Ascending aorta (tissue), 2 donors: ENCODE measurements at regions not wholly inside any gene's neighbourhood (a gene's known extent, or its start where the extent isn't known, plus 50 kb on each side); places are given as distances from the start of the nearest gene placed in this dataset.

Experiments
- DNase-seq, 2 donors: peaks; one replicate each; pipeline ENCODE4 v3.0.0-alpha.2; 2019; ENCODE audit warnings: low spot score in 2 of 2
- H3K27ac ChIP-seq, 2 donors: fragments of 200-600 bp; sonication (generic); one replicate each; pipeline ENCODE4 v1.5.1; 2016 to 2017; ENCODE audit warnings: mild to moderate bottlenecking in 1 of 2
- H3K27me3 ChIP-seq: fragments of 200-600 bp; sonication (generic); one replicate; pipeline ENCODE4 v1.5.1; 2017
- H3K36me3 ChIP-seq, 2 donors: fragments of 200-600 bp; sonication (generic); one replicate each; pipeline ENCODE4 v1.5.1; 2016
- H3K4me1 ChIP-seq, 2 donors: fragments of 200-600 bp; sonication (generic); one replicate each; pipeline ENCODE4 v1.5.1; 2016 to 2017; ENCODE audit warnings: mild to moderate bottlenecking in 1 of 2
- H3K4me3 ChIP-seq, 2 donors: fragments of 200-600 bp; sonication (generic); one replicate each; pipeline ENCODE4 v1.5.1; 2016 to 2017; ENCODE audit warnings: mild to moderate bottlenecking in 1 of 2
- H3K9me3 ChIP-seq, 2 donors: fragments of 200-600 bp; sonication (generic); one replicate each; pipeline ENCODE4 v1.5.1; 2016
- intact Hi-C: fragments of 100-400 bp; cut with DNase I; formaldehyde crosslinking; loops from one replicate; pipeline ENCODE4 v1.15.1; 2023
- TF ChIP-seq, protein P1 (sequence below), 3 experiments: fragments of 200-600 bp in 2 of 3; fragments of 450-650 bp in 1 of 3; sonication (generic) in 2 of 3; IDR thresholded peaks; one replicate each; pipeline ENCODE4 v1.5.1; 2016 to 2019; ENCODE audit warnings: antibody characterized with exemption in 3 of 3, mild to moderate bottlenecking in 1 of 3, moderate library complexity in 1 of 3

DNA sequence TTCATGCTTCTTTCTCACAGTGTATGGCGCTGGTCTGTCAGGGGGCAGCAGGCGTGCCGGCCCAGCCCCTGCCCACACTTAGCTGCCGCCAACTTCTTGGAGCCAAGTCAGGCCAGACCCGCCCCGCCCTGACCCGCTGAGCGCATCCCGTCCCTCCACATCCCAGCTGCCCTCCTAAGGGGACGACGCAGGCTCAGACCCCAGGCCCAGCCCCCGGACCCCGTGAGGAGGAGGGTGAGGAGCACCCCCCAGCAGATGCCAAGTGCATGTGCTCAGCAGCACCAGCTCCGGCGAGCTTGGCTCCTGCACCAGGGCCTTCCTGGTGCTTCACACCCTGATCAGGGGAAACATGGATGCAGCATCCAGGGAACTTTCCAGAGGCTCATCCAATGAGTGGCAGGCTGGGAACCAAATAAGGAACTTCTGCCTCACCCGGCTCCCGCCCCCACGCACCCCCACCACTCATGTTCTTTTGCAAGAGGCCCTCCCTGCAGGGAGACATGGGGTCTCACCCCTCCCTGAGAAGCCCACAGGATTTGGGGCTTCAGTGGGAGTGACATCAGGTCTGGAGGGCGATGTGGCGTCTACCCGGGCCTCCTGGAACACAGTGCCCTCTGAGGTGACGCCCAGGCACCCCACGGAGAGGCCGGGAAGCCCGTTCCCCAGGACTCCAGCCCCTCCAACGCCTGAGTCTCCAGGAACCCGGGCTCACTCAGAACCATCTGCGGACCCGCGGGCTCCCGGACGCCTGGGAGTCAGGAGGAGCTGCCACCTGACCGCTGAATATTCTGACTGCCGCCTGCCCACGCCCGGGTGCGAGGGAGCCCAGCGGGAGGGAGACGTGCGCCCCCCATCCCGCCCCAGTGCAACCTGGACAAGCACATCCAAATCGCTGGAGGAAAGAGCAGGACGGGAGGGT lies 70.0 kb upstream of the GALNT9 start:
- Histone ChIP-seq H3K9me3 (no peaks in the 10 kb centered on the region), H3K36me3 (no peaks in the 10 kb centered on the region), H3K27me3 (no peaks in the 10 kb centered on the region), H3K4me1 (no peaks in the 10 kb centered on the region), H3K27ac (no peak overlapping the region), H3K4me3 (no peak overlapping the region)
- no peak for DNase-seq
- TF ChIP-seq, protein P1, sequence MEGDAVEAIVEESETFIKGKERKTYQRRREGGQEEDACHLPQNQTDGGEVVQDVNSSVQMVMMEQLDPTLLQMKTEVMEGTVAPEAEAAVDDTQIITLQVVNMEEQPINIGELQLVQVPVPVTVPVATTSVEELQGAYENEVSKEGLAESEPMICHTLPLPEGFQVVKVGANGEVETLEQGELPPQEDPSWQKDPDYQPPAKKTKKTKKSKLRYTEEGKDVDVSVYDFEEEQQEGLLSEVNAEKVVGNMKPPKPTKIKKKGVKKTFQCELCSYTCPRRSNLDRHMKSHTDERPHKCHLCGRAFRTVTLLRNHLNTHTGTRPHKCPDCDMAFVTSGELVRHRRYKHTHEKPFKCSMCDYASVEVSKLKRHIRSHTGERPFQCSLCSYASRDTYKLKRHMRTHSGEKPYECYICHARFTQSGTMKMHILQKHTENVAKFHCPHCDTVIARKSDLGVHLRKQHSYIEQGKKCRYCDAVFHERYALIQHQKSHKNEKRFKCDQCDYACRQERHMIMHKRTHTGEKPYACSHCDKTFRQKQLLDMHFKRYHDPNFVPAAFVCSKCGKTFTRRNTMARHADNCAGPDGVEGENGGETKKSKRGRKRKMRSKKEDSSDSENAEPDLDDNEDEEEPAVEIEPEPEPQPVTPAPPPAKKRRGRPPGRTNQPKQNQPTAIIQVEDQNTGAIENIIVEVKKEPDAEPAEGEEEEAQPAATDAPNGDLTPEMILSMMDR (IDR thresholded peaks at IDR 0.05) = no peak
- intact Hi-C loops = no loop called here

DNA sequence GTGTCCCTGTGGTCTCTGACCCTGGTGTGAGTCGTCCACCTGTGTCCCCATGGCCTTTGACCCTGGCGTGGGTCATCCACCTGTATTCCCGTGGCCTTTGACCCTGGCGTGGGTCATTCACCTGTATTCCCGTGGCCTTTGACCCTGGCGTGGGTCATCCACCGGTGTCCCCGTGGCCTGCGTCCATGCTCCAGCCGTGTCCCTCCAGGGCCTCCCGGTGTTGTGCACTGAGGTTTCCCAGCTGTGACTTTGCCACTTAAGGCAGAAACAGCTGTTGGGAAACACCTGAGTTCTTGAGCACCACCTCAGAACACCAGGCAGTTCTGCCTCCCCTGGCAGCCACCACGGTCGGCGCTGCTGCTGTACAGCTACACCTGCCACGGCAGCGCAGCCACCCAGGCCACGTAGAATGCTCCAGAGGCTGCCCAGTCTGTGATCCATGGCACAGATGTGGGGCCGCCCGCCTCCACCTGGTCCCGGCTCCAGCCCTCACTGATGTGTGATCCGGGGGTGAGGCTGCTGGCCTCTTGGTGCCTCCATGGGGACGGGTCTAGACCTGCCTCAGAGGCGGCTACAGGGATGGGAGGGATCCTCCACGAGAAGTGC lies 69.1 kb upstream of the GALNT9 start:
- Histone ChIP-seq H3K4me1 (no peaks in the 10 kb centered on the region), H3K27ac (no peak overlapping the region), H3K4me3 (no peak overlapping the region), H3K27me3 (no peaks in the 10 kb centered on the region), H3K36me3 (no peaks in the 10 kb centered on the region), H3K9me3 (no peaks in the 10 kb centered on the region)
- TF ChIP-seq, protein P1 (IDR thresholded peaks at IDR 0.05) = no peak
- intact Hi-C loops = no loop called here
- no peak for DNase-seq

DNA sequence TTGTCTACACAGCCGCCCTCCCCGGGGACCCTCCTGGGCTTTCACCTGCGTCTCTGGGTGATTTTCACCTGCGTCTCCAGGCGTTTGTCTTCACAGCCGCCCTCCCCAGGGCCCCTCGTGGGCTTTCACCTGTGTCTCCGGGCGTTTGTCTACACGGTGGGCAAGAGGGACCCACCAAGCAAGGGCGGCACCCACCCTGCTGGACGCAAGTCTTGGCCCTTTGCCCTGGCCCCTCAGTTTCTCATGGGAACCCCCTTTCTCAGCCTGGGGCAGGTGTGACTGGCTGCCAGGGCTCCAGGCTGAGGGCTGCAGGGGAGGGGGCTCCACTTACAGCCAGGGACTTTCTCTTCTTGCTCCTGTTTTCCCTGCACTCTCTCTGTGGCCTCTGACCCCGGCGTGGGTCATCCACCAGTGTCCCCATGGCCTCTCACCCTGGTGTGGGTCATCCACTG lies 68.6 kb upstream of the GALNT9 start:
- TF ChIP-seq, protein P1 (IDR thresholded peaks at IDR 0.05) = no peak
- no peak overlapping the region for H3K4me3 ChIP-seq
- H3K4me1 ChIP-seq = no peaks in the 10 kb centered on the region
- H3K27me3 ChIP-seq = no peaks in the 10 kb centered on the region
- no peak for DNase-seq
- no peak overlapping the region for H3K27ac ChIP-seq
- H3K36me3 ChIP-seq = no peaks in the 10 kb centered on the region
- no peaks in the 10 kb centered on the region for H3K9me3 ChIP-seq
- intact Hi-C loops = no loop called here

DNA sequence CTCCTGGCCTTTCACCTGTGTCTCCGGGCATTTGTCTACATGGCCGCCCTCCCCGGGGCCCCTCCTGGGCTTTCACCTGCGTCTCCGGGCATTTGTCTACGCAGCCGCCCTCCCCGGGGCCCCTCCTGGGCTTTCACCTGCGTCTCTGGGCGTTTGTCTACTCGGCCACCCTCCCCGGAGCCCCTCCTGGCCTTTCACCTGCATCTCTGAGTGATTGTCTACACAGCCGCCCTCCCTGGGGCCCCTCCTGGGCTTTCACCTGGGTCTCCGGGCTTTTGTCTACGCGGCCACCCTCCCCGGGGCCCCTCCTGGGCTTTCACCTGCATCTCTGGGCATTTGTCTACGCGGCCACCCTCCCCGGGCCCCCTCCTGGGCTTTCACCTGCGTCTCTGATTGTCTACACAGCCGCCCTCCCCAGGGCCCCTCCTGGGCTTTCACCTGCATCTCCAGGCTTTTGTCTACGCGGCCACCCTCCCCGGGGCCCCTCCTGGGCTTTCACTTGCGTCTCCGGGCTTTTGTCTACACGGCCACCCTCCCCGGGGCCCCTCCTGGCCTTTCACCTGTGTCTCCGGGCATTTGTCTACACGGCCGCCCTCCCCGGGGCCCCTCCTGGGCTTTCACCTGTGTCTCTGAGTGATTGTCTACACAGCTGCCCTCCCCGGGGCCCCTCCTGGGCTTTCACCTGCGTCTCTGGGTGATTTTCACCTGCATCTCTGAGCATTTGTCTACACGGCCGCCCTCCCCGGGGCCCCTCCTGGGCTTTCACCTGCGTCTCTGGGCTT lies 68.0 kb upstream of the GALNT9 start:
- H3K27me3 ChIP-seq = no peaks in the 10 kb centered on the region
- H3K9me3 ChIP-seq = no peaks in the 10 kb centered on the region
- DNase-seq = no peak
- no peak overlapping the region for H3K4me3 ChIP-seq
- intact Hi-C loops = no loop called here
- no peaks in the 10 kb centered on the region for H3K36me3 ChIP-seq
- H3K27ac ChIP-seq = no peak overlapping the region
- no peaks in the 10 kb centered on the region for H3K4me1 ChIP-seq
- TF ChIP-seq, protein P1 (IDR thresholded peaks at IDR 0.05) = no peak

GRCh38 chr12:132396657-132397056 lies 67.3 kb upstream of the GALNT9 start:
- H3K4me1 ChIP-seq = no peaks in the 10 kb centered on the region
- TF ChIP-seq, protein P1 (IDR thresholded peaks at IDR 0.05) = no peak
- no peaks in the 10 kb centered on the region for H3K36me3 ChIP-seq
- no peaks in the 10 kb centered on the region for H3K9me3 ChIP-seq
- H3K4me3 ChIP-seq = no peak overlapping the region
- intact Hi-C loops = no loop called here
- no peaks in the 10 kb centered on the region for H3K27me3 ChIP-seq
- no peak for DNase-seq
- no peak overlapping the region for H3K27ac ChIP-seq
